Activated naive CD8-positive, alpha-beta T cell treated with anti-CD3 and anti-CD28 coated beads for 36 hours (primary cell): ENCODE measurements at regions not wholly inside any gene's neighbourhood (a gene's known extent, or its start where the extent isn't known, plus 50 kb on each side); places are given as distances from the start of the nearest gene placed in this dataset.
"Not testable (repeated sequence)": the region's sequence is repeated elsewhere in the genome, so short reads cannot be mapped to it uniquely, and the experiment has no call there.

Source experiments
- DNase-seq: peaks from one replicate; pipeline ENCODE4 v3.0.0; 2021
- H3K27ac Mint-ChIP-seq: one replicate; pipeline ENCODE4 v1.8.0; 2022; ENCODE audit warnings: mild to moderate bottlenecking, moderate library complexity, mixed read lengths
- H3K27me3 Mint-ChIP-seq: one replicate; pipeline ENCODE4 v1.8.0; 2022; ENCODE audit warnings: mild to moderate bottlenecking, mixed read lengths
- H3K36me3 Mint-ChIP-seq: one replicate; pipeline ENCODE4 v1.8.0; 2021; ENCODE audit warnings: mild to moderate bottlenecking, mixed read lengths
- H3K4me1 Mint-ChIP-seq: one replicate; pipeline ENCODE4 v1.8.0; 2021; ENCODE audit warnings: mixed read lengths
- H3K4me3 Mint-ChIP-seq: one replicate; pipeline ENCODE4 v1.8.0; 2022; ENCODE audit warnings: mild to moderate bottlenecking, moderate library complexity, mixed read lengths
- H3K9me3 Mint-ChIP-seq: one replicate; pipeline ENCODE4 v1.8.0; 2022; ENCODE audit warnings: mixed read lengths

DNA sequence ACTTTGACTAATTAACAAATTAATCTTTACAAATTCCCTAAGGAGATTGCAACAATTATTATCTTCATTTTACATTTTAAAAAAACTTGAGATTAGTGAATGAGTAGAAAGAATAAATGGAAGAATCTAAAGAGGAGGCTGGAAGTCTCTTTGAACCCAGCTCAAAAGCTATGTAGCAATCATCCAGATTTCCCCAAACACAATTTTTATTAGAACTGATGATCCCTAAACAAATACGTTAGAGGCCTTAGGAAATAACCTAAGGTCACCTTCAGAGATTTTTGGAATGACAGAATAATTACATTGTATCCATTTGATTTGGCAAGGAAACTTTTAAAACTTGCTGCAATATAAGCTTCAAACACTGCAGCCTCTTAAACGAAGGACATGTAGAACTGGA, 242.4 kb upstream of the LYPLAL1 start:
- H3K9me3 Mint-ChIP-seq = peaks cover 8% of the 10 kb centered on the region
- H3K27ac Mint-ChIP-seq = no peak overlapping the region
- no peaks in the 10 kb centered on the region for H3K36me3 Mint-ChIP-seq
- H3K27me3 Mint-ChIP-seq = no peaks in the 10 kb centered on the region
- H3K4me3 Mint-ChIP-seq = no peak overlapping the region
- no peak for DNase-seq
- H3K4me1 Mint-ChIP-seq = no peaks in the 10 kb centered on the region

DNA sequence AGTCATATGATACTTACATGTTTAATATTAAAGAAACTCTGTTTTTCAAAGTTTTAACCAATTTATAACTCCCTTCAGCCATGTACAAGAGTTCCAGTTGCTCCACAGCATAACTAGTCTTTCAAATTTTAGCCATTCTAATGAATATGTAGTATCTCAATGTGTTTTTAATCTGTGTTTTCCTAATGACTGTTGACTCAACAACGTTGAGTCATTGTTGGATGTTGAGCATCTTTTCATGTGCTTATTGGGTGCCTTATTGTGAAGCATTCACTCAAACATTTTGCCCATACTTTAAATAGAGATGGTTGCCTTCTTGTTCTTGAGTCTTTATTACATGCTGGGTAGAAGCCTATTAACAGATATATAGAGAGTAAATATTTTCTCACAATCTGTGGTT, 240.2 kb upstream of the LYPLAL1 start:
- no peak for DNase-seq
- Mint-ChIP-seq H3K4me1 (no peaks in the 10 kb centered on the region), H3K27ac (no peak overlapping the region)

DNA sequence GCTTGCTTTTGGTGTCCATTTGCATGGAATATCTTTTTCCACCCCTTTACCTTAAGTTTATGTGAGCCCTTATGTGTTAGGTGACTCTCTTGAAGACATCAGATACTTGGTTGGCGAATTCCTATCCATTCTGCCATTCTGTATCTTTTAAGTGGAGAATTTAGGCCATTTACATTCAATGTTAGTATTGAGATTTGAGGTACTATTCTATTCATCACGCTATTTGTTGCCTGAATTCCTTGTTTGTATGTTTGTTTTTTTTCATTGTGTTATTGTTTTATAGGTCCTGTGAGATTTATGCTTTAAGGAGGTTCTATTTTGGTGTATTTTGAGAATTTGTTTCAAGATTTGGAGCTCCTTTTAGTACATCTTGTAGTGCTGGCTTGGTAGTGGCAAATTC, 238.3 kb upstream of the LYPLAL1 start:
- H3K36me3 Mint-ChIP-seq, H3K27ac Mint-ChIP-seq: not testable (repeated sequence)

More for the DNA sequence above, 240.2 kb upstream of the LYPLAL1 start:
- Mint-ChIP-seq H3K36me3 (no peaks in the 10 kb centered on the region), H3K4me3 (no peak overlapping the region), H3K9me3 (peaks cover 11% of the 10 kb centered on the region), H3K27me3 (no peaks in the 10 kb centered on the region)

DNA sequence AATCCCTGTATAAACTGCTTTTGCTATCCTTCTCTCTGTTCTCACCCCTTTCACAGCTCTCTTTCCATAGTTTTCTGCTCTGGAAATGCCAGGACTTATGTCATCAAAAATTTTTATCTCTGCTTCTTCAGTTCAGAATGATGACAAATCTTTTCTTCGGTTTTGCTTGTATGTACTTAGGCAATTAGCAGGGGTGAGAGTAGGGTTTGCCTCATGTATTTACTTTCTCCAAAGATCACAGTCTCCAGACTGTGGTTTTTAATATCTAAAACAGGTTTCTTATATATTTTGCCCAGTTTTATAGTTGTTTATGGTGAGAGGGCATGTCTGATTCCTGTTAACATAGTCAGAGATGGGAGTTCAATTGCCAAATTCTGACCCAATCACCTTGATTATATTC, 235.4 kb upstream of the LYPLAL1 start:
- no peak overlapping the region for H3K4me3 Mint-ChIP-seq
- H3K27ac Mint-ChIP-seq = no peak overlapping the region
- H3K4me1 Mint-ChIP-seq = no peaks in the 10 kb centered on the region
- no peak for DNase-seq
- no peaks in the 10 kb centered on the region for H3K36me3 Mint-ChIP-seq
- H3K9me3 Mint-ChIP-seq = peaks cover 14% of the 10 kb centered on the region
- no peaks in the 10 kb centered on the region for H3K27me3 Mint-ChIP-seq

More for the DNA sequence above, 238.3 kb upstream of the LYPLAL1 start:
- H3K4me1 Mint-ChIP-seq, DNase-seq, H3K4me3 Mint-ChIP-seq, H3K27me3 Mint-ChIP-seq: not testable (repeated sequence)
- peaks cover 12% of the 10 kb centered on the region for H3K9me3 Mint-ChIP-seq

DNA sequence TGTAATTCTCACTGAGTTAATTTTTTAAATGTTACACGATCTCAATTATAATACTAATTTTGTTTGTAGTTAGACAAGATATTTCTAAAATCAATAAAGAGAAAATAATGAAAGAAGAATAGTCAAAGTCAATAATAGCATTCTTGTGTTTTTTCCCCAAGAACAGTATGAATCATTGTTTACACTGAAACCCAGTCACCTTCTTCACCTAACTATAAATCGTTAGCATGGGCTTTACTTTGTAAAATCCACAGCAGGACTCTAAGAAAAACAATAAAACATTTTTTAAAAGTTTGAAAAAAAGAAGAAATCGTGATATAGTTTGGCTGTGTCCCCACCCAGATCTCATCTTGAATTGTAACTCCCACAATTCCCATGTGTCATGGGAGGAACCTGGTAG, 234.6 kb upstream of the LYPLAL1 start:
- Mint-ChIP-seq H3K4me3 (no peak overlapping the region), H3K4me1 (no peaks in the 10 kb centered on the region), H3K27me3 (no peaks in the 10 kb centered on the region), H3K27ac (no peak overlapping the region), H3K9me3 (peaks cover 14% of the 10 kb centered on the region), H3K36me3 (no peaks in the 10 kb centered on the region)
- DNase-seq = no peak

DNA sequence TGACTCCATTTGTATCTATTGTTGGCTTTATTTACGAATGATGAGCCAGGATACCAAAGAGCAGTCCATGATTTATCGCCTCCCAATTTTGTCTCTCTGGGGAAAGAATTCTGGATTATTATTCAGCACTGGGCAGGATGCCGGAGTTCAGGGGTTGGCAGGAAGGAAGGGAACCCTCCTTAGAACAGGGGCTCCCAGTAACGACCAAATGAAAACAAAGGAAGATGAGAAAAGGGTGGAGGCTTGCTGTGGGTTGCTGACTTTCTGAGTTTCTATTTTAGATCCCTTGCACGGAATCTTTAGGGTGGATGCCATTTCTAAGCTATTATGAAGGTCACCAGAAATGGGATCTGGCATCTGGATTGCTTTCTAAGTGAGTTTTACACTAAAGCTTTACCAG, 231.2 kb upstream of the LYPLAL1 start:
- DNase-seq = no peak
- no peaks in the 10 kb centered on the region for H3K36me3 Mint-ChIP-seq
- H3K27me3 Mint-ChIP-seq = no peaks in the 10 kb centered on the region
- H3K27ac Mint-ChIP-seq = no peak overlapping the region
- H3K9me3 Mint-ChIP-seq = peaks cover 7% of the 10 kb centered on the region
- no peaks in the 10 kb centered on the region for H3K4me1 Mint-ChIP-seq
- H3K4me3 Mint-ChIP-seq = no peak overlapping the region

DNA sequence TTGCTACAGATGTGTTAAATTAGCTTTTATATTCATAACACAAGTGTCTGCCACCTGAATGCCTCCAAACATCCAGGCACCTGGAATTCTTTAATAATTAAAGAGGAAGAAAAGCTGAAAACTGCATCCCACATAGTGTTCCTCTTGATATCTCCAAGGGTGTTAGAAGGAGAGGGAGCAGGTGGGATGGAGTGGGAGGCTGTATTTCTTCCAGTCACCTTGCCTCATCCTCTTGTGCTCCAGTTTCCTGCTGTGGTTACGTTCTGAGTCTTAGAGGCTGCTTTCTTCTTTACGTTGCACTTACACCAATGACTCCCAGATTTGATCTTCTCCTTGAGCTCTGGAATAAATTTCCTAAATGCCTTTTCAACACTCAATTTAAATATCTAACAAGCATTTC, 230.3 kb upstream of the LYPLAL1 start:
- DNase-seq = no peak
- Mint-ChIP-seq H3K4me3 (no peak overlapping the region), H3K36me3 (no peaks in the 10 kb centered on the region), H3K27me3 (no peaks in the 10 kb centered on the region), H3K9me3 (peaks cover 5% of the 10 kb centered on the region), H3K4me1 (no peaks in the 10 kb centered on the region), H3K27ac (no peak overlapping the region)

DNA sequence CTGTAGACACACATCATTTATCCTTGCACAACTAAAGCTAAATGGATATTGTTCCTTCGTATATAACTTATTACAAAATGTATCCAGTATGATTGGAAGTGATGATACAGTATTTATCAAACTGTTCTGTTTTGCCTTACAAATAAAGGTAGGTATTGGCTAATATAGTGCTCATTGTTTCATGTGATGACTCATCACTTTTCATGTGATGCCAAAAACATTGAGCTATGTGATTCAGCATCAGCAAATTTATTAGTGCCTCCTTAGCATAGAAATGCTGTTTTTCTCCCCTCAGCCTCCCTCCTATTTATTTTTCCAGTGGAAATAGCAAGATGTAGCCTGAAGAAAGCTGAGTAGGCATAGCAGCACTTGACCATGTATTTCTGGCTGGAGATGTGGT, 228.6 kb upstream of the LYPLAL1 start:
- Mint-ChIP-seq H3K36me3 (no peaks in the 10 kb centered on the region), H3K9me3 (peaks cover 4% of the 10 kb centered on the region), H3K27ac (no peak overlapping the region)

DNA sequence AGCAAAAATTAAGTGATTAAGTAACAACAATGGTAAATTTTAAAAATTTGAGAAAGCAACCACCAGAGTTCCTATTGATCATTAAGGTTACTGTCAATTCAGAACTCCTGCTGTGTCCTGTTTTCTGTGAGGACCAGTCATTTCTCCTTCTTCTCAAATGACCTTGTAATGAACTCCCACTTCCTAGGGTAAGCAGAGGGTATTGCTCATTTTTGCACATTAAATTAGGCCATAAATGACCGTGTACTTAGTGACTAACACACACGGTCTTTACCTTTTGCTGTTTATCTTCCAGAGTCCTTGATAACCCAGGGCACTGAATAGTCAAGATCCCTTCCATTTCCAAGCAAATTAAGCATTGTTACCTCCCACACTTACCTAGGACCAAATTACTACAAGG, 227.5 kb upstream of the LYPLAL1 start:
- Mint-ChIP-seq H3K4me1 (no peaks in the 10 kb centered on the region), H3K36me3 (no peaks in the 10 kb centered on the region)

More for the DNA sequence above, 228.6 kb upstream of the LYPLAL1 start:
- Mint-ChIP-seq H3K4me1 (no peaks in the 10 kb centered on the region), H3K27me3 (no peaks in the 10 kb centered on the region), H3K4me3 (no peak overlapping the region)
- no peak for DNase-seq

DNA sequence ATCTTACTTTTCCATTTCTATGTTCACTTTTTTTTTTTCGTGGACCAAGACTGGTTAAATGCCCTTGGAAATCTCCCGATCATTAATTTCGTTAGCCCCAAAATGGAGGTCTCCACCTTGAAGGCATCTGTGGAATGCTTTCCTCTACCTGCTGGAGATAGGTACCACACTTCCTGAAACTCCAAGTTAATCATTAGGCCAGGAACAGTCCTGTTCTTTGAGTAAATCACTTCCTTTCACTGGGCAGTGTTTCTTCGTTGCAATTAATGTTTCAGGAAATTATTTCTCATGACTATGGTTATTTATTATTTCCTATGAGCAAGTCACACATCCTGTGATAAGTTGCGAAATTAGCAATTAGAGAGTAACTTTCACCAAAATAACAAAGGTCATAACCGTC, 225.2 kb upstream of the LYPLAL1 start:
- DNase-seq = no peak
- no peak overlapping the region for H3K27ac Mint-ChIP-seq
- no peak overlapping the region for H3K4me3 Mint-ChIP-seq
- no peaks in the 10 kb centered on the region for H3K27me3 Mint-ChIP-seq
- peaks cover 1% of the 10 kb centered on the region for H3K9me3 Mint-ChIP-seq
- H3K4me1 Mint-ChIP-seq = no peaks in the 10 kb centered on the region
- no peaks in the 10 kb centered on the region for H3K36me3 Mint-ChIP-seq

More for the DNA sequence above, 227.5 kb upstream of the LYPLAL1 start:
- Mint-ChIP-seq H3K27me3 (no peaks in the 10 kb centered on the region), H3K9me3 (peaks cover 1% of the 10 kb centered on the region), H3K27ac (no peak overlapping the region), H3K4me3 (no peak overlapping the region)
- no peak for DNase-seq

DNA sequence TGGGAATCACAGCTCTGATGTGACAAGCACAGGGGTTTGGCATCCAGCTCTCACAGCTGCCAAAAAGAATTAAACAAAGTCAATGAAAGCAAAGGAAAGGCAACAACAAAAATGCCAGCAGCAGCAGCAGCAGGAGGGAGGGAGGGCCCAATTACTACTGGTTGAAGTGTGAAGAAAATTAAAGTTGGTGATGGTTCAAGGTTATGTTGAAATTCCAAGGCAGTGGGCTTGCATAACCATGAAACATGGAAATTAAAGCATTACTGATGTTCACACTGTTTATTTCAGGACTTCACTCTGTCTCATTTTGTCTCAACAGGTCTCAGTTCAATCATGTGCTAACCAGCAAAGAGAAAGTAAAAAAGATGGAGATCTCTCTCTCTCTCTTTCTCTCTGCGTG, 220.3 kb upstream of the LYPLAL1 start:
- no peak overlapping the region for H3K4me3 Mint-ChIP-seq
- H3K27me3 Mint-ChIP-seq = no peaks in the 10 kb centered on the region
- H3K9me3 Mint-ChIP-seq = no peaks in the 10 kb centered on the region
- H3K4me1 Mint-ChIP-seq = no peaks in the 10 kb centered on the region
- no peaks in the 10 kb centered on the region for H3K36me3 Mint-ChIP-seq
- DNase-seq = no peak
- H3K27ac Mint-ChIP-seq = no peak overlapping the region

DNA sequence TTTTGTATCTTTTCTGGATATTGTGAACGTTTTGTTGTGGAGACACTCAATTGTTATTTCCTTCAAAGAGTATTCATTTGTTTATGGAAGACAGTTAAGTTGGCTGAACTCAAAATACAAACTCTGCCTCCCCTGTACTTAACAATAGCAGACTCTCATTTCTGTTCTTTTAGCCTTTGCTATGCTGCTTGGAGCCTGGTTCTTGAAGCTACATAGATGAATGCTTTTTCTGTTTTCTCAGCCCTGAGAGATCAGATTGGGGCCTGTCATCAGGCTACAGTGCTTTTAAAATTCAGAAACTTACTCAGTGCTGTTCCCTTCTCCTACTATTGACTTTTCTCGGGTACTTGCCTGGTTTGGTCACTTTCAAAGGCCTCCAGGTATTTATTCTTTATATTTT, 215.7 kb upstream of the LYPLAL1 start:
- H3K27me3 Mint-ChIP-seq = no peaks in the 10 kb centered on the region
- H3K4me1 Mint-ChIP-seq = no peaks in the 10 kb centered on the region
- no peaks in the 10 kb centered on the region for H3K36me3 Mint-ChIP-seq
- no peak overlapping the region for H3K4me3 Mint-ChIP-seq
- no peaks in the 10 kb centered on the region for H3K9me3 Mint-ChIP-seq
- no peak for DNase-seq
- no peak overlapping the region for H3K27ac Mint-ChIP-seq

DNA sequence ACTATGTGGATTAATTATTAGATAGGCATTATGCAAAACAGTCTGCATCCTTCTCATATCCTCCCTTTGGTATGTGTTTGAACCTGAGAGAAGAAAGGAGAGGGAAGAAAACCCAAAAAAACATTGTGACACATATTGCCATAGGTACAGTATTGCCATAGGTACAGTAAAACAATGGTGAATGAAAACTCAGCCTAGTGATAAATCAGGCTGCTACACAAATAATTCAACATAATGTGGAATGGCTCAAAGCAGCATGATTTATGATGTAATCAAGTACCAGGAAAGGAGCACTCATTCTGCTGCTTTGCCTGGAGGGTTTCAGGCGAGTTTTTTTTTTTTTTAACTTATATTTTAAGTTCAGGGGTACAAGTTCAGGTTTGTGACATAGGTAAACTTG, 213.9 kb upstream of the LYPLAL1 start:
- Mint-ChIP-seq H3K4me3 (no peak overlapping the region), H3K27me3 (no peaks in the 10 kb centered on the region), H3K36me3 (no peaks in the 10 kb centered on the region), H3K27ac (no peak overlapping the region), H3K9me3 (no peaks in the 10 kb centered on the region), H3K4me1 (no peaks in the 10 kb centered on the region)
- no peak for DNase-seq

DNA sequence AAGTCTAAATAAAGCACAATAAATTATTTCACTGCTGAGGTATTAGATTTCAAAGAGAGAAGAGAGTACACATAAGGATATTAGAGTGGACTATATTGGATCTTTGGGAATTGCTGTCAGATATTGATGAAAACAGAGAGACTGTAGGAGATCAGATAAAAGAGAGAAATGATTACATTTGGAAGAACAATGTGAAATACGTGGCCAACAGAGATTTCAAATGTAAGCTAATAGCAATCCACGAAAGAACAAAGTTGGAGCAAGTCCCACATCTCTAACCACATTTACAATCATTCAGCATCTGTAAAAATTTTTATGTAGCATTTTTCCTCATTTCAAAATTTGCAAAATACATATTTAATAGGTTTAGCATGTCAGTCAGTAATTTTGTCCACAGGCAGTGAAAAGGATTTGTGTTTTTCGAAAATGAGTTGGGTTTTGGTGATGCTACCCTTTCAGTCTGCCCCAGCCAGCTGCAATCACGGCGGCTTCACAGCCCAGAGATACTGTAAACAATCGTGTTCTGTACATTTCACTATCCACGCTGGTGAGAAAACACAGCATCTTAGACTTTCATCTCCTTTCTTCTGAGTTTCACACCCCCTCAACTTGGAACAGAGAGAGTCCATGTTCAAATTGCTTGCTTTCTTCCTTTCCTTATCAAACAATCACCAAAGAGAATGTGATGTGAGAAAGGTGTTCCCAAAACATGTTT, 209.1 kb upstream of the LYPLAL1 start:
- no peak overlapping the region for H3K4me3 Mint-ChIP-seq
- H3K4me1 Mint-ChIP-seq = no peaks in the 10 kb centered on the region
- no peaks in the 10 kb centered on the region for H3K36me3 Mint-ChIP-seq
- H3K9me3 Mint-ChIP-seq = peaks cover 3% of the 10 kb centered on the region
- no peak for DNase-seq
- H3K27me3 Mint-ChIP-seq = no peaks in the 10 kb centered on the region
- no peak overlapping the region for H3K27ac Mint-ChIP-seq

DNA sequence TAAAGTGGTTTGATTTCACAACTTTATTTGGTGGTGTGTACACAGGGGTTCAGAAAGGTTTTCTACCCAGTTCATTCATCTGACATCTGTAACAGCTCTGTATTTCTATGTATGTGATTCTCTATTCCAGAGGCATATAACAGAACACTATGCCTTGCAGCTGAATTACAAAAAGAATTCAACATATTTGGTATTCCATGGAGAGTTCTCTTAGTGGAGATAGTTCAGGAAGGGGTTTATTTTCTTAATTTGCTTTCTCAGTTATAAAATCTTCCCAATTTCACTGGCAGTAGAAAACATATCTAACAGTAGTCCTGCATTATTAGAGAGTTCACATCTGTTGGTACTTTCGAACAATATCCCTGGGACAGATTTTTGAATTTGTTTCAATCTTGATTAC, 207.9 kb upstream of the LYPLAL1 start:
- H3K4me1 Mint-ChIP-seq = no peaks in the 10 kb centered on the region
- H3K36me3 Mint-ChIP-seq = no peaks in the 10 kb centered on the region
- no peak for DNase-seq
- no peak overlapping the region for H3K27ac Mint-ChIP-seq
- H3K4me3 Mint-ChIP-seq = no peak overlapping the region
- peaks cover 3% of the 10 kb centered on the region for H3K9me3 Mint-ChIP-seq
- H3K27me3 Mint-ChIP-seq = no peaks in the 10 kb centered on the region

DNA sequence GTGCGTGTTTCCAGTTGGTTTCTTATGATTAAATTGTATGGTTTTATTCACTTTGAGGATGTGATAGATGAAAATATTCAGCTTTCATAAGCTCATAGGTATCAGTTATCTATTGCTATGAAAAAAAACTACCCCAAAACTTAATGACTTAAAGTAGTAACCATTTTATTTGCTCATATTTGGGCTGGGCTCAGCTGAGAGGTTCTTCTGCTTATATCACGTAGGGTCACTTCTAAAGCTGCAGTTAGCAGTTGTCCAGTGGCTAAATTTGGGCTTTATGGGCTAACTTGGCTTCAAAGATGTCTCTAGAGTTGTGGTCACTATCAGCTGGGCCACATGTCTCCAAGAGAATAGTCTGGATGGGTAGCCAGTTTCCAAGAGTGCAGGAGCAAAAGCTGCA, 206.4 kb upstream of the LYPLAL1 start:
- Mint-ChIP-seq H3K27me3 (no peaks in the 10 kb centered on the region), H3K4me3 (no peak overlapping the region), H3K4me1 (no peaks in the 10 kb centered on the region), H3K9me3 (peaks cover 6% of the 10 kb centered on the region), H3K36me3 (no peaks in the 10 kb centered on the region), H3K27ac (no peak overlapping the region)
- DNase-seq = no peak
